ENCODE measurements at regions not wholly inside any gene's neighbourhood (a gene's known extent, or its start where the extent isn't known, plus 50 kb on each side); places are given as distances from the start of the nearest gene placed in this dataset.
"Not testable (repeated sequence)": the region's sequence is repeated elsewhere in the genome, so short reads cannot be mapped to it uniquely, and the experiment has no call there.

DNA sequence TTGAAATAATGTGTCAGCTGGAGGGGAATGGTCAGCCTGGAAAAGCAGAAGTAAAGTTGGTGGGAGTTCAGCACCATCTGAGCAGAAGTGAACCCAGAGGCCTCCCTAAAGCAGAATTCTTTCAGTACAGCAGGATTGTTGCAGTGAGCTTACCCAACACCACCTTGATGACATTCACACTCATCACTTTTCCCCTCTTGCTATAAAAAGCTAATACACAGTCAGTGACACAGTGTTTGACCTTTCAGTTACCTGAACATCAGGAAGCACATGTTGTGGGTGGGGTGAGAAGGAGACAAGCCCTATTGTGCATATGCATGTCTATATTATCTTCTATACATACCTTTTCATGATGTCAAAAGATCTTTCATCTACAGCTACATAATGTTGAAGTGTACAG lies 624.7 kb upstream of the ZFP42 start:
- no peak for DNase-seq

DNA sequence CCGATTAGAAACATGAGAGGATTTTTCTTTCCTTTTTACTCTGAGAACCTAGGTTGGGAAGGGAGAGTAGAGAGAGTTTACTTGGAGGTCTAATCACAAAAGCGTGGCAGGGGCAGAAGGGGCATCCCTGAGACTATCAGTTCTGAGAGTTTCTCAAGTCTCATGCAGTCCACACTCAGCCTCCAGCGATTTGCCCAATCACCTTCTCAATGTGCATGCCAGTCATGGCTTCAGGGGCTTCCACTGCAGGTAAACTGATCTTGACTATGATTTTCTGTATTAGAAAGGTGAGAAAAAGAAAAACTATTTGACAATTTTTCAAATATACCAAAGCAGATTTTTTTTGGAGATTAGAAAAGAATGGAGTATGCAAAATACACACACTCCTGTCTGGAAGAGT lies 617.1 kb upstream of the ZFP42 start:
- DNase-seq, result no peak

DNA sequence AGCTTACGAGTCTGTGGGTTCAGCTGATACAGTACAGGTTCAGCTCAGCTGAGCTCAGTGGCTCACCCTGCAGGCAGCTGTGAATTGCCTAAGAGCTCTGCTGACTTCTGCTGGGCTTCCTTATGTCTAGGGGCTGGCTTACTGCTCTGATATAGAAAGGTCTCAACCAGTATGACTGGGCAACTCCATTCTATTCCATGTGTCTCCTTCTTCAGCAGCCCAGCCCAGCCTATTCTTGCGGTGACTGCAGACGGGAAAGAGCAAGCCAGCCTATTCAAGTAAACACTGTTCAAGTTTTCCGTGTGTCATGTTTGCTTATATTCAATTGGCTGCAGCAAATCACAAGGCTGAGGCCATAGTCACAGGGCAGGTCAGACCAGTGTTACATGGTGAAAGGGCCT lies 615.4 kb upstream of the ZFP42 start:
- DNase-seq, result no peak

DNA sequence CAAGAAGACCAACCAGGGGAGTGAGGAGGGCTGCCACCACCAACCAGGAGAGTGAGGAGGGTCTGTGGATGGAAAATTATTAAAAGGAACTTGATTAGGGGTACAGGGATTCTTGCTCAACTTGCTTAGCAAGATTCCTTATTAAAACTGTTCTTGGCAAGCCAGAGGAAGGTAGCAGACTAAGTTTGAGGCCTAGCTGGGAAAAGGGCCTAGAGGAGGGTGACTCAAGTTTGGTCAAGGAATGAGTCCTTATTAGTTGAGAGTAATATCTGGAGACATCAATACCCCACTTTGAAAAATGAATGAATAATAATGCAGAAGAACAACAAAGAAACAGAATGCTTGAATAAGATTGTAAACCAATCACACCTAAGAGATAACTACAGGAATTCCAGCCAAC lies 612.4 kb upstream of the ZFP42 start:
- DNase-seq, result no peak

DNA sequence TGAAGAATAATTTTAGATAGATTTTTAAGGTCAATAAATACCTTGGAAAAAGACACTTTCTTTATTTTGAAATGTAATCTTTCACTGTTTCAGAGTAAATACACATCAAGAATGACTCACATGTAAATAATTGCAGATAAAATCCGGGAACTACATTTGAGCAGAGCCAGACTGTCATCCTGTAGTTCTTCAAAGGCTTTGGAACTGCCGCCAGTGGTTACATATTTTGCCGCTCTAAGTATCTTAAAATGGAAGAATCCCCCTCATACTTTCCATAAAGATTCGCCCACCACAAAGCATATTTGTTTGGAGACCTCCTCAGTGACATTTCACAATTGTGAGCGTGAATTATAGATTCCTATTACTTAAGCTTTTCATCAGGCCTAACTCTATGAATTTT lies 607.8 kb upstream of the ZFP42 start:
- no peak for DNase-seq

DNA sequence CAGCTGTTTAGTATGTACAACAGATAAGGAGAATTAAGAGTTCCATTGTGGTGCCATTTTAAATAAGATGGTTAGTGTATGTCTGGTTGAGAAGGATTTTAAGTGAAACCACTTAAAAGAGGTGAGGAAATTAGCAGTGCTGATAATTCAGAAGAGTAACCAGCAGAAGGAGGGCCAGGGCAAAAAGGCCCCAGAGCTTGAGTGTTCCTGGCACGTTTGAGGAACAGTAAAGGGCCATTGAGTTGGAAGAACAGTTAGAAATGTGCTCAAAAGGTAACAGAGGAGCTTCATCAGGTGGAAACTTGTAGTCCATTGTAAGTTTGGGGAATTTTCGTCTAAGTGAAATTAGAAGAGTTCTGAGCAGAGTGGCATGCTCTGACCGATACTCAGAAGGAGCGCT lies 606.2 kb upstream of the ZFP42 start:
- no peak for DNase-seq

DNA sequence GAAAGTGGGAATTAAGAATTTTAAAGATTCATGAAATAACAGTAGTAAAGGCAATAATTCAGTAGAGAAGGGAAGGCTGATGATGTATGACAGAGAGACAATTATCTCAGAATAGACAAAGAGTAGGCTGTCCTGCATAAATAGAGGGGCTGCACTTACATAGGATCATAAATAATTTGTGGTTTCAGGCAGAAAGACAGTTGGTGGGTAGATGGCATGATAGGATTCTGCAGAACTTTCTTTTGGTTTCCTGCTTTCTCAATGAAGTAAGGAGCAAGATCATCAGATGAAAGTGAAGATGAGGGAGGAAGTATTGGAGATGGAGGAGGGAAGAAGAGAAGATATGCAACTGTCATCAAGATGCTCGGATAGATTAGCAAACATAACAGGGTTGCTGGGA lies 604.9 kb upstream of the ZFP42 start:
- DNase-seq, result no peak

DNA sequence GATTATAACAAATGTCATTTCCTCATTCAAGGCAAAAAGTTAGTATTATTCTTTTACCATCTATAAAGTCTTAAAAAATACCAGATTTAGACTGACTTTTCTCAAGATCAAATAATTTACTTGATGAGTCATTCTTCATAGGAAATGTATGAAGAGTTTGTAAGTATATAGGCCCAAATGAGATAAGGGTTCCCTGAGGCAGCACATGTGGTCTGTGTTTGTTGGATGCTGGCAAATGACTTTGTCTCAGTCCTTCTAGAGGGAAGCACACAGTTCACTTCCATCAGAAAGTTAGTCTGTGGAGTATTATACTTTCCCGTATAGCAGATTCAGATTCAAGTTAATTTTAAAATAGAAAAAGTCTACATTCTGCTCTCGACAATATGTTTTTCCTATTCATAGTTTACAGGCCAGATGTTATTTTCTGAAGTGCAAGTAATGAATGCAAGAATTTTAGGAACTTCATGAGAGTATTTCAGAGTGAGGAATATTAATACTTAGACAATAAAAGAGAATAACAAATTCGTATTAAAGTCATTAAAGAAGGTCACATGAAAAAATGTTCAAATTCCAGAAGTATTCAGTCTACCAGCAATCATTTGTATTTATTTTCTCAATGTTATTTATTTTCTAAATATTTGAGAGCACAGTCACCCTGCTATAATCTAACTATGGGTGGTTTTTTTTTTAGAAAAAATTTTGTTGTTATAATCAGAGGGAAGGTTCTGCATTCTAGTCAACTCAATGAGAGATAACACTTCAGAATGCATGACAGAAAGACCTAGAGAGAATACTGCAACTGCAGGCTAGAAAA lies 601.8 kb upstream of the ZFP42 start:
- no peak for DNase-seq

DNA sequence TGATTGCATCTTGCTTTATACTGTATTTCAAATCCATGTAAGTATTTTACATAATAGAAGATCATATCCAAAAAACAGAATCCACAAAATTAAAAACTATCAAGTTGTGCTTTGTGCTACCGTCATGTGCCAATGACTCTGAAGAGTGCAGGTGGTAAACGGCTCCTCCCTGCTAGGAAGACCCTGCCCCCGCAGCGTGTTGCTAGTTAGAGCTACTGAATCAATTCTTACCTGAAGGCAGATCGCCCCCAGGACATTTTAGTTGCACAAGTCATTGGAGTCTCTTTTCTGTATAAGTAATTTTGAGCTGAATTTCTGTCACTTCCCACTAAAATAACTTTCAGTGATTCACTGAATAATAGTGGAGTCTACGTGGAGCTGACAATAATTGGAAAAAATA lies 599.5 kb upstream of the ZFP42 start:
- DNase-seq, result no peak

DNA sequence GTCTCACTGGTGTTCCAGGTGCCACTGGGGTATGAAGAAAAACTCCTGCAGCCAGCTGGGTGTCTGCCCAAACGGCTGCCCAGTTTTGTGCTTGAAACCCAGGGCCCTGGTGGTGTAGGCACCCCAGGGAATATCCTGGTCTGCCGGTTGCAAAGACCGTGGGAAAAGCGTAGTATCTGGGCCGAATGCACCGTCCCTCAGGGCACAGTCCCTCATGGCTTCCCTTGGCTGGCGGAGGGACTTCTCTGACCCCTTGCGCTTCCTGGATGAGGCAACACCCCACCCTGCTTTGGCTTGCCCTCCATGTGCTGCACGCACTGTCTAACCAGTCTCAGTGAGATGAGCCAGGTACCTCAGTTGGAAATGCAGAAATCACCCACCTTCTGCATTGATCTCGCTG lies 587.1 kb upstream of the ZFP42 start:
- not testable (repeated sequence) for DNase-seq

DNA sequence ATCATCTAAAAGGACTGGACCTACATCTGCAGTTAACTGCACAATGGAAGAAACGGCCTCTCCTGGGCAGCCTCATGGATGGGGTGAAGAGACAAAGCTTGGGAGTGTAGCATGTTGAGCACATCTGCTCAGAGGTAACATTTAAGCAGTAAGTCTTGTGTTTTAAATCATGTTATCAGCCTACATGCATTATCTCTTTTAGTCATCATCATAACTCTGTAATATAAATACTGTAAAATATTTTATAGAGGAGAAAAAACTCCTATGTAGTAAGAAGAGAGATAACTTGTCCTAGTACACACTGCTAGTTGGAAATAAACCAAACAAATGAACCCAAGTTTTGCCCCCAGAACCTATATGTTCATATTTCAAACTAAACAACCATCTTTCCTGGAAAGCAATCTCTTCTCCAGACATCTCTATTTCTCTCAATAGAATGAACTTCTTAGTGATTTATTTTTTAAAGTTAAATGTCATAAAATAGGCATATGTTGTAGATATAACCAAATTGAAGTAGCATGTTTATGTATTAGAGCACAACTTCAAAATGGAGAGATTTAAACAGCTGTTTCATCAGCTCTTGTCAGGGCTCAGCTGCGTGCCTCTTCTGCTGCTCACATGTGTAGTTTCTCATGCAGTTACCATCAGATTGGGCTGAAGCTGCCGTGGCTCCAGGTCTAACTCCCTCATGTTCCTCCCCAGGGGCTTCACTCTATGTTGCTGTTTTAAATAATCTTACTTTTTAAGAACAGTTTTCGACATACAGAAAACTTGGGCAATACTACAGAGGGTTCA lies 581.8 kb upstream of the ZFP42 start:
- DNase-seq, result no peak

DNA sequence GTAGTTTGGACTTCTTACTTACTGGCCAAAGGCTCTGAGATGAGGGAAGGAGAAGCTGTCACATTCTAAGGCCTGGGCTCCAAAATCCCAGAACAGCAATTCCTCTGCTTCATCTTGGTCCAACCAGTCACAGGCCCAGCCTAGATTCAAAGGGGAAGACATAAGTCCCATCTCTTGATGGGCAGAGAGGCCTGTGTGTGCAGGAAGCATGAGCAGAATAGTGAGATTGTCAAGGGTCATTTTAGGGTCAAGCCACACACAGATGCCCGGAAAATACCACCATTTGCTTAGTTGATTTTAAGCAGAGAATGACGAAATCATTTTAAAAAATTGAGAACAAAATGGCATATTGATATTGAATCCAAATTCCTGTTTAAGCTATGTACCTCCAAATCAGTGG lies 580.9 kb upstream of the ZFP42 start:
- no peak for DNase-seq

DNA sequence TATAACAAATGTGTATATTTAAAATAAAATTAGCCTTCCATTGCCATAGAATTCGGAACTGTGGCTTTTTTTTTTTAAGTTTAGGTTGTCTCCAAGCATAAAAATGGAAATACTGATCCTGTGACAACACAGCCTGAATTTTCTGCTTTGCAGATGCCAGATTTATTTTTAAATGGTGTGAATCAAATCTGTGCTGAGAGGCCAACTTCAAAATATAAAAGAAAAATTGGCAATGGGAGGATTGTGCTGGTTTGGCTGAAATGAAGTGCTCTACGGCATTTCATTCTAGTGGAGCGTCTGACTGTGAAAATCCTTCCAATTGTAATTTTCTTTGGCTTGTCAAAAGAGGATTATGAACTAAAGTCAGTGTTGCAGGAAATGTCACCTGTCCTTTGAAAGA lies 580.3 kb upstream of the ZFP42 start:
- DNase-seq, result no peak

DNA sequence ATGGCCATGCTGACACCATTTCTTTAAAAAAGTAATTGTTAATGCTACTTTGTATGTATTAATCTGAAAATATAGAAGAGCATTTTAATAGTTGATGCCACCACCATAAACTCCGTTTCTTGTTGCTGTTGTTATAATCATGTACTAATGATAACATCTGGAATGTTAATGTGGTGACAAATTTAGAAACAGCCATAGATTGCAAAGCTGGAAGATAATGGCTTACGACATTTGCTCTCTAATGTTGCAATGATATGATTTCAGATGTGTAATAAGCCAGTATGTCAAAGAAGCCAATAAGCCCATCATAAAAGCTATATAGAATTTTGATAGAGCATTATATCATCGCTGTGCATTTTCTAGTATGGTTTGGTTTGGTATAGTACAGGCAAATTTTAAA lies 579.4 kb upstream of the ZFP42 start:
- no peak for DNase-seq

DNA sequence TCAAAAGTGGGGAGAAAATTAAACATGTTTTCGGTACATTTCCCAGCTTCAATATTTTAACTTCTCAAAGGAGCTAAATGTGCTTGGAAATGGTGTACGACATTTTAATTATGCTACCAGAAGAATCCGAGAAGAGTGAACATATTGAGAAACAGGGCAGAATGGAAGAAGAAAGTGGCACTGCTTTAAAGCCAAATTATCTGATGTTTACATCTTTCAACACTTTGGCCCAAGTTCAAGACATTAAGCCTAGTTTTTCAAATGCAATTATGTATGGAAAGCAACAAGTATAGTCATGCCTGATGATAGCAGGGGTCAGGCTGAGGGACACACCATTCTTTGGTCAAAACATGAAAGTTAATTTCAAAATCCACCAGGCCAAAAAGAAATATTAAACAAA lies 577.9 kb upstream of the ZFP42 start:
- DNase-seq, result no peak

DNA sequence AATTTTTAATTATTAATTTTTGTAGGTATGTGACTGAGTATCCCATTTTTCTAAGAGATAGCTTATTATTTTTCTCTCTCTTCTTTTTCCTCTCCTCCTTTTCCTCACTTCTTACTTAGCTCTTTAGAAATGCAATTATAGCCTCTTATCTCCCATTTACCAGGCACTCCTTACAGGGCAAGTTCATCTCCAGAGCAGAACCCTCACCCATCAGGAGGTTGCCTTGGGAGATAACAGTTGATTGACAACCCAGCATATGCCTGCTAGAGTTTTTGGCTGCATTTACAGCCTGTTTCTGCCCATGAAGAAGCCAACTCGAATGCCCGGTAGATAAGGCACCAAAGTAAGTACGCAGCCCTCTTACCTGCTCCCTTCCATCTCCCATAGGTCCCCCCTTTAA lies 572.9 kb upstream of the ZFP42 start:
- no peak for DNase-seq

DNA sequence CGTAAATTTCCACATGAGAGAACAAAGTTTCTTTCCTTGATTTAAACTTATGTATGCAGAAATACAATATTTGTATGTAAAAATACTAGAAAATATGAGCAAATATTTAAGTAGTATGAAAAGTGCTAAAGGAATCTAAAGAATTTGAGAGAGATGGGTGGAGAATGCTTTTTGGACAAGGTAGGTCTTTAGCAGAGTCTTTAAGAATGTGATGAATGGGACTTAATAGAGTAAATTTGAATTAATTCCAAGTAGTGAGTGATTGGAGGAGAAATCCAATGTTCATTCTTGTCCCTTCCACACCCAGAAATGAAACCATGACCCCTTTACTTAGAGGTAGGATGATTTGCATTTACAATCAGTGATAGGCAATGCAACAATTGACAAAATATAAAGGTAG lies 570.9 kb upstream of the ZFP42 start:
- no peak for DNase-seq

DNA sequence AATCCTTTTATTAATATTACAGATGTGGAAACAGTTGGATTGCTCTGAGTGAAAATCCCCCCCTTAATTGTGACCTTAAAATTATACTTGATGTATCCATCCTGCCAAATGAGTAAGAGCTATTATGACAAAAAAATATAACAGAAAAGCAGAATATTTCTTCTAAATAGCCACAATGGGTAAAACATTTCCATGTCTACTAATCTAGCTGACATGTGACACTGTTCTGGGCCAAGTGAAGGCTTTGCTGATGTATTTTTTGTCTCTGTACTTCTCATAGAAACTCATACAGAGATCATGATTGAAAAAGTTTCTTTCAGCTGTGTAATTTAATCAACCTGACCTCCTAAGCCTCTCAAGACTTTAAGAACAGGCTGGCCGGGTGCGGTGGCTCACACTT lies 569.1 kb upstream of the ZFP42 start:
- DNase-seq, result no peak

DNA sequence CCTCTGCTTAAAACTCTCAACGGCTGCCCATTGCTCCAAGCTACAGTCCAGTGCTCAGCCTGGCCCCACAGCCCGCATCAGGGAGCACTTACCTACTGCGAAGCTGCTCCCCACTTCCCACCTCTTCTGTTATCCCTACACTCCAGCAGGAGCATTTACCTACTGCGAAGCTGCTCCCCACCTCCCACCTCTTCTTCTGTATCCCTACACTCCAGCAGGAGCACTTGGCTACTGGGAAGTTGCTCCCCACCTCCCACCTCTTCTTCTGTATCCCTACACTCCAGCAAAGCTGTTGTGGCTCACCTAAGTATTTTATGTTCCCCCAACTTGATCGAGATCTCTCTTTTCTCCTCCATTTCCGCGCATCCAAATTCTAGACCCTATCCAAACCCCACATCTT lies 563.3 kb upstream of the ZFP42 start:
- no peak for DNase-seq

DNA sequence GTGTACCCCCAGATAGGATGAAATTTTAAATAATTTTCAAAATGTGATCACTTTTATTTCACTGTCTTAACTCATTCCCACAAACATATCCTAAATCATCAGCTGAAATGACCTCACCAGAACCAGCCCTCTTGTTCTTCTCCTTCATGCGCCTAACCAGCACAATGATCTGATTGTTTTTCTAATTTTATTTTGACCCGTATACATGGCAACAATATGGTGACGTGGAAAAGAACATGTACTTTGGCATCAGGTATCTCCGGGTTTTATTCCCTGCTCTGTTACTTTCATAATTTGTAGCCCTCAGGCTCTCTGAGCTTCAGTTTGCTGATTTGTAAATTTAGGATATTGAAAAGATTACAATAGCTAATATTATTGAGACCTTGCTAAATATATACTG lies 562.4 kb upstream of the ZFP42 start:
- DNase-seq, result no peak

DNA sequence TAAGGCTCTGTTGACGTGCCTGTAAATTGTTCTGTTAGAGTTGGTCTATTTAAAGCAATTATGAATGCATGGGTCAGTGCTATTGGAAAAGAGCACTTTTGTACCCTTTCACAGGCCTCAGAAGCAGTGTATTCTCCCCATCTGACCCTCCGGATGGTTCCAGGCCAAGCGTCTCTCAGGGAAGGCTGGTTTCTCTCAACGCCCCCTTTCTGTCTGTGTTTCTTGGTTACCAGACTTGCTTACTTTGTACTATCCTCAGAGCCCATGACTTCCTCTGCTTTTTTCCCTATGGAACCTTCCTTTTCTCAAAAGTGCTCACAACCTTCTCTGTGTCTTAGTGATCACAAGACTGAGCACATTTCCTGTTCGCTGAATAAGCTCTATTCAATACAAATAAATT lies 559.3 kb upstream of the ZFP42 start:
- DNase-seq, result no peak

DNA sequence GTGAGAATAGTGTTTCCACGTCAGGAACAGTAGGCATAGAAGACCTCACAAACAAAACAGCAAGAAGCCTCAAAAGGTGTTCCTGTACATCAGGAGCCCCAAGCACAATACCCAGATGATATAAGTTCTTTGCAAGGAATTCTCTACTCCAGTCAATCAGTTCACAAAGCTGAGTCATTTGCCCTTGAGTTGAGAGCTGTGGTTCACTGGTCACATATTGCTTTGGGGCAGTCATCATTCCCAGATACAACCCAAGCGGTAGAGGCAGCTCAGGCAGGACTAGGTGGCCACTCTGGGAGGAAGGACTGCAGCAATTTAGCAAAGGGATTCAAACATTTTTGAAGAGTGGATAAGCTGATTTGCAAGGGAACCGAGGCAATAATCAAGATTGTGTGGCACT lies 551.5 kb upstream of the ZFP42 start:
- no peak for DNase-seq

DNA sequence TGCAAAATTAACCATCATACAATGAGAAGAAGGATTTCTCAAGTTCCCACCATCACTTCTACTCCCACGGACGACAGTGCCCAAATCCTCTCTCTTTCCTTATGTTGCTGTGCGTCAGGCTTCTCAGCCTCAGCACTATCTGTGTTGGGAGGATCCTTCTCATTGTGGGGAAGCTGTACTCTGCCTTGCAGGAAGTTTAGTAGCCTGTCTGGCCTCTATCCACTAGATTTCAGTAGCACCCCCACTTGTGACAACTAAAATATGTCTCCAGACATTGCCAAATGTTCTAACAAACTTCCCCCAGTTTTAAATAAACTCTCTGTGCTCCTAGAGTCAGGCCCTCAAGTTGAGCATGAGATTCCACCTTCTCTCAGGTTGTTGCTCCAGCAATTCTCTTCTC lies 545.9 kb upstream of the ZFP42 start:
- DNase-seq, result no peak

DNA sequence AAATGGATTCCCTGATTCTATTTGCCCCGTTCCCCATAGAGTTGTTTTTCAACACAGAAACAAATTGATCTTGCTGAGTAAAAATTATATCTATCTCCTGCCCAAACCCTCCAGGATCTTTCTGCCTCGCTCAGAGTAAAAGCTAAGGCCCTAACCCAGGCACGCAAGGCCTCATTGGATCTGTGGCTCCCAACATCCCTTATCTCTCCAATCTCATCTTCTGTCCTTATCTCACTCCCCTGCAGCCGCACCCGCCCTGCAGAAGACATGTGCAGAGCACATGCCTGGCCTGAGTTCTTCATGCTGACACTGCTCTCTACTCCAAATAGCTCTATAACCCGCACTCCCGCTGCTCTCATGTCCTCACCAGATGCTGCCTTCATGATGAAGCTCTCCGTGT lies 543.8 kb upstream of the ZFP42 start:
- DNase-seq, result no peak

DNA sequence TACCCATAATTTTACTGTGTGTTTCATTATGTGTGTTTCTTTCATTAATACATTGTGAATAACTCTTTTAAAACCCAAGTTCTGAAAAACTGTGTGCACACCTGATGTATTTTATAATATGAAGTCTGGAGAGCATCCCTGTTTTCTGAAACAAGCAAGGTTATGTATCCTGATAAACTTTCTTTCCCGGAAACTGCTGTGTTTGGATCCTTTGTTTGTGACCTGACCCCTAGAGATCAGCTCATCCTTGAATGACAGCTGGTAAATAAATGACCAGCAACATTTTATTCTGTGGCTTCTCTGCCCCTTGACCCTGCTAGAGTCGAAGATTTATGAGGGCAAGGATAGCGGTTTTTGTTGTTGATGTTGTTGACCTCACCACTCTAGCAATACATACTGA lies 535.6 kb upstream of the ZFP42 start:
- DNase-seq, result no peak

Measured in NCI-H774 (cell line).